GM19328 (cell line): ENCODE measurements at regions not wholly inside any gene's neighbourhood (a gene's known extent, or its start where the extent isn't known, plus 50 kb on each side); places are given as distances from the start of the nearest gene placed in this dataset.

Experiments used
- ATAC-seq: cut with Tn5 transposase; IDR thresholded peaks from one replicate; pipeline ENCODE4 v1.9.1; 2021; ENCODE audit warnings: mild to moderate bottlenecking, moderate library complexity; ENCODE audit not compliant: unreplicated experiment

DNA sequence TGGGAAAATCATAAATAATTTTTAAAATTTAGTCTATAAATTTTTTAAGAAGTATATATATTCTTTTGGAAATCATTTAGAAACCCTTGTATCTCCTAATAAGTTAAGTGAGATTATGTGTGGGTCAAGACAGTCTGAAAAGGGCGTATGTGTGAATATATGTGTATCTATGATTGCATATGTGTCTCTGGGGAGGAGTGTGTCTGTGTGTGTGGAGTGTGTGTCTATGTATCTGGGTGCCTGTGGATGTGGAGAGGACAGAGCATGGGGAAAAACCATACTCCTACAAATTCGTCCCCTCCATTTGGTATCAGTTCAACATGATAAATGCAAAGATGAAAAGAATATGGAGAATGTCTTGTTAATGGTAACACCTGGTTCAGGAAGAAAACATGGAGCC is 342.0 kb upstream of the ACTBL2 start:
- ATAC-seq: no peak

DNA sequence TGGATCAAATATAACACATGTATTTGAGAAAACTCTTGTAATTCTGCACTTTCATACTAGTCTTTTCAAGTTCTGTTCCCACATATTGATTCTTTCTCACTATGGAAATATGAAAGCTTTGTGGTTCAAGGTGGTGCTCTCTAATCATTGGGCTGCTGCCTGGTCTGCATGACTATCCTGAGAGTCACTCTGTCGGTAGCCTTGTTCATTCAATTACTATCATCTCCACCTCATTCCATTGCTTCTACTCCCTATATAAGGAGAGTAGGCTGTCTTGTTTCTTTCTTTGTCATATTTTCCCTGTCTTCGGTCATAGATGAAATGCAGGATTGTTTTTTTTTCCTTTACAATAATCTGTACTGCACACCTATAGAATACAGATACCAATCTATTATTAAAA is 341.4 kb upstream of the ACTBL2 start:
- no peak for ATAC-seq

DNA sequence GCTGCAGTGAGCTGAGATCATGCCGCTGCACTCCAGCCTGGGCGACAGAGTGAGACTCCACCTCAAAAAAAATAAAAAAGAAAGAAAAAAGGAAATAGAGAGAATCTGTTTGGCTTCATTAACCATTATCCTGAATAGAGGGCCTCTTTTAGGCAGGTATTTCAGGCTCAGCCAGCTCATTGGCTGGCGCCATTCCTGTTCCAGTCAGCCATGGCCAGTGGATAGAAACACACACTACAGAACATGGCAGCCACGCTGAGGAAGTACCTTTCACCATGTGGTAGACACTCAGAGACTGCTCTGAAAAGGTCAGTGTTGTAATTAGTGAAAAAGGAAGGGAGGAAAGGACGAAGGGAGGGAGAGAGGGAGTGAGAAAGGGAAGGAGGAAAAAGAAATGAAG is 340.0 kb upstream of the ACTBL2 start:
- no peak for ATAC-seq

DNA sequence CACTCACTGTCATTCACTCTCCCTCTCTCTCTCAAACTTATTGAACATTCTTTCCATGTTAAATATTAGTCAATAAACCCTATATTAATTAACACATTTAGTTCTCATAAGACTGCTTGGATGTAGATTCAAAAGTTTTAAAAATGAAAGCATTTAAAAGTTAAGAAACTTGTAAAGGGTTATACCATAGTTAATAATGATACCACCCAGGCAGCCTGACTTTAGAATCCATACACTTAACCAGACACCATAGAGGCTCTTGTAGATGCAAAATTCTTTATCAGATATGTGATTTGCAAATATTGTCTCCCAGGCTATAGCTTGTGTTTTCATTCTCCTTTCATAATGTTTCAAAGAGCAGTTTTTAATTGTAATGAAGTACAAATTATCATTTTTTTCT is 335.8 kb upstream of the ACTBL2 start:
- ATAC-seq: no peak

GRCh38 chr5:57817924-57818323 is 335.3 kb upstream of the ACTBL2 start:
- no peak for ATAC-seq

- ATAC-seq: no peak
Measured at GRCh38 chr5:57817001-57817453, 334.4 kb upstream of the ACTBL2 start.

DNA sequence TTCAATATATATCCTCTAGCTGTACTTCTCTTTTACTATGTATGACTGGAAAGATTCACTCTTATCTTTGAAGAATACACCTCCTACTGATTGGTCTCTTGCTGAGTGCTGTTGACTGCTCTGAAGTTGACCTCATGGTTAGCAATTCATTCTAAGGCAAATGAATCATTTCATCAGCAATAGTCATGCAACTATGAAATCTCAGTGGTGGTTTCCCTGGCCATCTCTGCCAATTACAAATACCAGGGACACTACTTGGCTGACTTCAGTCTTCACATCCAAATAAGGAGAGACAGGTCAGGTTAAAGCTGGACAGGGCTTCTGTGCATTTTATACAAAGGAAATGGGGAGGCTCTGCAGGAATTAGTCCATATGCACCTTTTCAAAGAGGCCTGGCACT is 333.5 kb upstream of the ACTBL2 start:
- no peak for ATAC-seq

GRCh38 chr5:57805732-57806131 is 323.1 kb upstream of the ACTBL2 start:
- ATAC-seq: no peak

DNA sequence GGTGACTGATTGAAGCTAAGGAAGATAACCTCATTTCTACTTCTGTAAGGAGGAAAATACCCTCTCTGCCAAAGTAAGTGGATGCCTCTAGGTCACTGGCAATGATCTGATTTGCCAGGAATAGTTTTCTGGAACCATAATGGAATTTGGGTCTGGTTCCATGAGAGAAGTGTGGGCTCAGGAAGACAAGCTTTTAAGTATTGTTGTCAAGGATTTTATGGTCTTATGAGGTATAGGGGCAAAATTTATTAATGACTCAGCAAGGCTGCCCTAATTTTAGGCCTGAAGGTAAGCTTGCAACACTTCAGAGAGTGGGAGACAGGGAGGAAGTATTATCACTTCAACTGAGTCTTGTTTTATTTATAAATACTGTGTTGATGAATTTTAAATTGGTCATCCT is 322.6 kb upstream of the ACTBL2 start:
- ATAC-seq: no peak

DNA sequence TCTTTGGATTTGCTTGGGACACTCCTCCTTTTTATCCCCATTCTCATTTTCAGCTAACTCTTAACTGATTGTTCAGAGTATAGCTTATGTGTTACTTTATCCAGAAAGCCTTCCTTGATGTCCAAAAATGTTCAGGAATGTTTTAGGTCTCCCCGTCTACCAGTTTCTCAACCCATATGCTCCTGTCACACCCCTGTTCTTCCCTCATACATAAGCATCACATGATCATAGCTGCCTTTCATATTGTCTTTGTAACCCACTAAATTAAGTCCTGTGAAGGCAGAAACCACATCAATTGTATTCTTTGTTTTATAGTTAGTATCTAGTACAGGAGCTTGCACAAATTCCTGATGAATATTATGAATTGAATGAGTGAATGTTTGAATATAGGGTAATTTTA is 321.9 kb upstream of the ACTBL2 start:
- ATAC-seq: no peak

DNA sequence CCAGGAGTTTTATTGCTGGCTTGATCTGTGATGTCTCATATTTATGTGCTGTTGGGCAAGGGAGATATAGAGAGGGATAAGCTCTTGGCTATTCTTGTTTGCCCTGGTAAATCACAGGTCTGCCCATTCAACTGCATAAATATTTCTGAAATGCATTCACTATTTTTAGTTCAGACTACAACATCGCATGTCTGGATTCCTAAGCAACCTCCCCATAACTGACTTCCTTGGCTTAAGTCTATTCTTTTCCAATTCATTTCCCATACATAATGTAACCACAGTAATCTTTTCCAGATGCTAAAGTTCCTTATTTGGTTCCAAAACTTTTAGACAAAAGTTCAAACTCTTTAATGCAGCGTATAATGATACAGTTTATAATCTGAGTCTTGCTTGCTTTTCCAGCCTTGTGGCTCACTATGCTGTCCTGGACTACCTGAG is 321.4 kb upstream of the ACTBL2 start:
- no peak for ATAC-seq

DNA sequence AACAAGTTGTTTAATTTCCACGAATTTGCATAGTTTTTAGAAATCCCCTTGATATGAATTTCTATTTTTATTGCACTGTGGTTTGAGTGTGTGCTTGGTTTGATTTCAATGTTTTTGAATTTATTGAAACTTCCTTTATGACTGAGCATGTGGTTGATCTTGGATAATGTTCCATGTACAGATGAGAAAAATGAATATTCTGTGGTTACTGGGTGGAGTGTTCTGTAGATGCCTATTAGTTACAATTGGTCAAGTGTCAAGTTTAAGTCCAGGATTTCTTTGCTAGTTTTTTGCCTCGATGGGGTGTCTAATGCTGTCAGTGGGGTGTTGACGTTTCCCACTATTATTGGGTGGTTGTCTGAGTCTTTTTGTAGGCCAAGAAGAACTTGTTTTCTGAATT is 319.5 kb upstream of the ACTBL2 start:
- no peak for ATAC-seq

GRCh38 chr5:57795203-57795602 is 312.6 kb upstream of the ACTBL2 start:
- ATAC-seq: no peak

- ATAC-seq: no peak
Measured at GRCh38 chr5:57791875-57792274, 309.3 kb upstream of the ACTBL2 start.

DNA sequence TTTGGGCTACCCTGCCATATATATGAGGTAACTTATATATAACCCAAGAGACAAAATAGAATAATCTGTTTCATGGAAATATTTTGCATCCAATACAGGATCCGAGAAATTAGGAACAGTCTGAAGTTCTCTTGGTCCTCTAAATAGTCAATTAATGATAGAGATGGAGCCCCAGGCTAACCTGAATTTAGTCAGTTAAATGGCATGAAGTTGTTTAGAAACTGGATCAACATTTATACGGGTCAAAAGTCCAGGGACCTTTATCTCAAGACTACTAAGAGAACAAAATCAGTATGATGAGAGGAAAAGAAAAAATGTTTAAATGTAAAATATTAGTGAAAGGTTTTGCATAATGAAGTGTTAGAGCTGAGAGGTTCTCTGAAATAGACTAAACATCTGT is 303.3 kb upstream of the ACTBL2 start:
- no peak for ATAC-seq

- no peak for ATAC-seq
Measured at GRCh38 chr5:57784121-57784520, 301.5 kb upstream of the ACTBL2 start.

DNA sequence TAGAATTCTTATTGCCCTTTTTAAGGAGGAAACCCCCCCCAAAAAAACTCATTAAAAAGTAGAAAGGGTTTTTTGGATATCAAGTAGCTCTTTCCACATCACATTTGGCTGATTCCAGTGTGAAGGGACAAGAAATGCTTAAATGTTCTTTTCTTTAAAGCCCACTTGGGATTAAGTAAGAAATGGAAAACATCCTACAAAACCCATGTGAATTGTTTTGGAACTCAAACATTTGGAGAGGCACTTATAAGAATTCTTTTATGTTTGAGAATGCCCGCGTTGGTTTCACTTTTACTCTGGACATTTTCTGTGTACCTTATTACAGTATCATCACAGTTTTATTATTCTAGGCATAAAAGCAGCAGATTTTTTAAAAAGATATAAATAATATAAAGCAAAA is 301.1 kb upstream of the ACTBL2 start:
- no peak for ATAC-seq

- no peak for ATAC-seq
Measured at GRCh38 chr5:57780961-57781325, 298.3 kb upstream of the ACTBL2 start.

- ATAC-seq: no peak
Measured at GRCh38 chr5:57780306-57780960, 297.8 kb upstream of the ACTBL2 start.

DNA sequence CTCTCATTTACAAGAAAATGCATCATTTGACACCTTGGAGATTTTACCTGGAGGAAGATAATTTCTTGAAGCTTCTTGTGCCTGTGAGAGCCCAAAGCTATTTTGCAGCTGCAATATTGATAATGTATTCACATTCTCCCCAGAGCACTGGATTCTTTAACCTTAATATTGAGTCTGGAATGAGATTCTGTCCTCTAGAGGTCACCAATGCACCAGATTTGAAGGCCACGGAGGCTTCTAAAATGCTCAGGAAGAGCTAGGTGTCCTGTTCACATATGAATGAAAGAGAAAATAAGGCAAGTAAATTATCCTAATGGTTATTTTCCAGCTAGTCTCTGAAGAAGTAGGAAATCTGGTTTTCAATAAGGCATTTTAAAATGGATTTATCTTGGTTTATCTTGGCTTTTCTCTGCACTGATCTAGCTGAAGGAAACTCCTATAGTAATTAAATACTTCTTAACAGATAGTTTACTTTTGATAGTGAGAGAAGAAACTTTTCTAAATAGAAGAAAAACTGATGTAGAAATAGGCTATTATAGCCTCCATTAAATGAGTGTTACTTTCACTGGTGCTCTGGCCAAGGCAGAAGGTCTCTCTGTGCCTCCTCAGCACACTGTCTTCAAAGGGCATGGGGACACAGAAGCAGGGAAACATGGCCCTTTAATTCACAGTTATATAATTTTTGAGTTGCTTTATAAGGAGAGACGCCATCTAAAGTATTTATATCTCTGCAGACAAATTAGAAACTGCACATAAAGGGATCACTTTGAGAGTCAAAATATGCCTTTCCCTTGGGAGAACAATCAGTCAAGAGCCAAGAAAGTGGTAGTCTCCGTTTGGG is 297.0 kb upstream of the ACTBL2 start:
- ATAC-seq: no peak

GRCh38 chr5:57778501-57779091 is 296.0 kb upstream of the ACTBL2 start:
- ATAC-seq: no peak

DNA sequence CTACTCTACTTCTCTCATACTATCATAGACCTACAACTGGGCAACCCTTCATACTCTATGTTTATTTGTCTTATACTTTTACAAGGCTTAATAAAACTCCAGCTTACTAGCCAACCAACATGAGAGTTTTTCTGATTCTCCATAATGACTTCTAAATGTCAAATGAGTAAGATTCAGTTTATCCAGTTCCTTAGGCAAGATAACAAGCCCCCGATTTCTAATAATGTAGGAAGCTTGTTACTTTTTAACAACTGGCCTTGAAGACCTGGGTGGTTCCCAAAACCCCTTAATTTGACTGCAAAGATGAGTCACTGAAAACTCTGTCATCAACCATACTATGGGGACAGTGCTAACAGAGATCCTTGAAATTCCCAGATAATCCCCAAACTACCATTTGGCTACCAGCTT is 294.6 kb upstream of the ACTBL2 start:
- no peak for ATAC-seq
